Right lung (tissue), 2 donors: ENCODE measurements at regions not wholly inside any gene's neighbourhood (a gene's known extent, or its start where the extent isn't known, plus 50 kb on each side); places are given as distances from the start of the nearest gene placed in this dataset.
"Not testable (repeated sequence)": the region's sequence is repeated elsewhere in the genome, so short reads cannot be mapped to it uniquely, and the experiment has no call there.

Source experiments
- DNase-seq, 2 donors: peaks; one replicate each; pipeline ENCODE4 v3.0.0-alpha.2; 2013

DNA sequence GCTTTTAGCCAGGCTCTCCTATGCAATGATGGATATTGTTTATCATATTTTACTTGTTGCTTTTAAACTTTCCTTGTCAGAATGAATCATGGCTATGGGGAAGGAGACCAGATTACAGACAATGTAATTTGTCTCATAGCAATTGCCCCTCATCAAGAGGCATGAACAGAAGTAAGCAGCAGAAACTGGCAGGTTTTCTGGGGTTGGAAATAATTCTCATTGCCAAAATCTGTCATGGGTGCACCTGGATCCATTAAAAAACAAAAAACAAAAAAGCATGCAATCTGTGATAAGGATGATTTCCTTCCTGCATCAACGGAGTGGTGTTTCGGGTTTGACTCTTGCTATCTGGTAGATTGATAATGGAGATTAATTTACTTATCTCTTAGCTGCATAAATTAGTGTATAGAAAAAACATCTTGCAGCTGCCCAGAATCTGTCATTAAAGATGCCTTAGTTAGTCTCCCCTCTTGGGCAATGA is 419.6 kb downstream of the SOX11 start:
- DNase-seq: no peak

DNA sequence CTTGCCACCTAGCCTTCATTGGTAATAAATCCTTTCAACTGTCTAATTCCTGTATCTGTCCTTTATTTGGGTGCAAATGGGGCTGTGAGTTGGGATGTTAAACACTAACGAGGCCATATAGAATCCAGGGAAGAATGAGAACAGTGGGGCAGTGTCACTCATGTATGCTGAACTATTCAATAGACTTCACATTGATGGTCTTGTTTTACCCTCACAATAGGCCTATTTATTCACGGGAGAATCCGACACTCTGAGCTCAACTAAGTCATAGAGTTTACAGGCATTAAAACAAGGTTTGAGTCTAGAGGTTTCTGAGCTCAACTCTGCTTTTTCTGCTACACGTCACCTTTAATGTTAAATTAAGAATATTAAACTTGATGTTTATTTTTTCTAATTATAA is 421.6 kb downstream of the SOX11 start:
- no peak for DNase-seq

DNA sequence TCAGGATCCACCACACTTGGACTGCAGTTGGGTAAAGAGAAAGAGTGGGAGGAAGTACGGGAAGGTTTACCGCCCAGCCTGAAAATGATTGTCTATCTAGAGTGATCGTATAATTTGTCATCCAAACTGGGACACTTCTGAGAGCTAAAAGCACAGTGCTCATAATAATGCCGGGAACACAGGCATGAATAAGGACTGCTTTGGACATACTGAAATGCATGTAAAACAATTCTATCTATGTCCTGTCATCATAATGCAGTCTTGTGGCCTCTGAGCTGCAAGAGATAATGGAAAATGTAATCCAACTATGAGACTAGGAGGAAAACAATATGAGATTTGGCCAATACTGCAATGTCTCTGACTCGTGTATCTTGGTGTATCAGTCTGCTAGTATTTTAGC is 435.5 kb downstream of the SOX11 start:
- DNase-seq: no peak

DNA sequence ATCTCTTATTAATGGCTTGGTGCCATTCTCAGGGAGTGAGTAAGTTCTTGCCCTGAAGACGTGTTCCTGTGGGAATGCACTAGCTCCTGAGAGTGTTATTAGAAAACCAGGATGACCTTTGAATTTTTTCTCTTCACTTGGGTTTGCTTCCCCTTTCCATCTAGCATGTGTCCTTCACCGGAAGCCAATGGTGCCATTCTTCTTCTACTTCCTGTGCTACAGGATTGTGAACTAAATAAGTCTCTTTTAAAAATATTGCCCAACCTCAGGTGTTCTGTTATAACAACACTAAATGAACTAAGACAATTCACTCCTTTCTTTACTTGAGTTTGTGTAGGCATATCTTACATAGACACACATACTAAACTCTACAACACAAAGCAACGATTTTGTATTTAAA is 447.0 kb downstream of the SOX11 start:
- DNase-seq: no peak

DNA sequence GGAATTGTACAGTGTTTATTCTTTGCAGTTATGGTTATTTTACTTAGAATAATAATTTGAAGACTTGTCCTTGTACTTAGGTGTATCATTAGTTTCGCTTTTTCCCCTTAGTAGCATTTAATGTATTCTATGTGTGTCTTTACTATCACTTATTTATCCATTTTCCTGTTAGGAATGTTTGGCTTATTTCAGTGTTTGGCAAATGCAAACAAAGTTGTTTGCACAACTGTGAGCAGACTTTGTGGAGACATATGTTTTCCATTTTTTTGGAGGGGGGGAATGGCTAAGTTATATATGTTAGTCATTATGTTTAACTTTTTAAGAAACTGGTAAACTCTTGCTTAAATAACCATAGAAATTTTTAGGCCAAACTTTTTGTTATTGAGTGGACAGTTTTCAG is 447.7 kb downstream of the SOX11 start:
- DNase-seq: no peak

DNA sequence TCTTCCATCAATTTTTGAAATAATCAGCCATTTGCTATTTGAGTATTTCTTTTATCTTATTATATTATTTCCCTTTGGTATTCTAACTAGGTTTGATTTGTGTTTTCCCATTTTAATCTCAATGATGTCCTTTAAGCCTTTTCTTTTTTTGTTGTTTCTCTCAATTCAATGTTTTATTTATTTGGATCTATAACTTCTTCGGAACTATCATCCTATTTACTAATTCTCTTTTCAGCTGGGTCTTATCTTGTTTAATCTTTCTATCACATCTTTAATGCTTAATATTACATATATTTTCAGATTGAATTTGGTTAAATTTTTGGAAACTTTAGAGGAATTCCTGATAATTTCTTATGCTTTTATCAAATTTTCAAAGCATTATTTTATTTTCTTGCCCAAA is 448.3 kb downstream of the SOX11 start:
- DNase-seq: no peak

DNA sequence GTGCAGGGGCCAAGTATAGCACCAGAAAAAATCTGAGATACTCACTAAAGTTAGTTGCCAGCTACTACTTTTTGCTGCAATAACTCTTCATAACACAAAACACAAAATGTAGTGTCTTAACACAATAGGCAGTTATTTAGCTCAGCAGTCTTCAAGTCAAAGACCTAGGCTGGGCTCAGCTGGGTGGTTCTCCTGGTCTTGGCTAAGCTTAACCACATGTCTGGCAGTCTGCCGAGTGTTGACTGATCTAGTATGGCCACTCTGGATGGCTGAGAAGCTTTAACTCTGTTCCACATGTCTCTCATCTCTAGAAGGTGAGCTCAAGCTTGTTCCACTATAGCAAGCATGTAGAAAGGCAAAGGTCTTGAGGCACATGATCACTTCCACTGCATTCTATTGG is 451.6 kb downstream of the SOX11 start:
- DNase-seq: no peak

DNA sequence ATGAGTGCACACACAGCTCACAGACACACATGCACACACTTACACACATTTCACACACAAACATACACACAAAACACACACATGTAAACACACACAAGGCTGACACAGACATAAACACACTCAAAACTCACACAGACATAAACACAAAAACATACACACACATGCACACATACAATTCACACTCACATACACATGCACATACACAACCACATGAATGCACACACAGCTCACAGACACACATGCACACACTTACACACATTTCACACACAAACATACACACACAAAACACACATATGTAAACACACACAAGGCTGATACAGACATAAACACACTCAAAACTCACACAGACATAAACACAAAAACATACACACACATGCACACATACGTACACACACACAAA is 455.0 kb downstream of the SOX11 start:
- not testable (repeated sequence) for DNase-seq

DNA sequence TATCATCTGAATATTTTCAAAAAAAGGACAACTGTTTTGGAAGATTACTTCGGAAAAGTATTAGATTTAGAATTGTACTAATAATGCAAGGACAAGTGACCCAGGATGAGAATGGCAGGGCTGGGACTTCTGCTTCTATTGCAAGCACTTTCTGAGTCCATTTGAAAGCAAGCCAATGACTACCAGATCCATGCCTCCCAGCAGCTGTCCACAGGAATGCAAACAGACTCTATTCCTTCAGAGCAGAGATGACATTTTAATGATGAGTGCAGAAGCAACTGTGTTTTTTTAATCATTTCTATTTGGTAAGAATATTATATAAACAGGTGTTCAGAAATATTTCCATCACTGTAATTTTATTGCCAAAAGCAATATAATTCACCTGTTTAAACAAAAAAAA is 456.7 kb downstream of the SOX11 start:
- no peak for DNase-seq

DNA sequence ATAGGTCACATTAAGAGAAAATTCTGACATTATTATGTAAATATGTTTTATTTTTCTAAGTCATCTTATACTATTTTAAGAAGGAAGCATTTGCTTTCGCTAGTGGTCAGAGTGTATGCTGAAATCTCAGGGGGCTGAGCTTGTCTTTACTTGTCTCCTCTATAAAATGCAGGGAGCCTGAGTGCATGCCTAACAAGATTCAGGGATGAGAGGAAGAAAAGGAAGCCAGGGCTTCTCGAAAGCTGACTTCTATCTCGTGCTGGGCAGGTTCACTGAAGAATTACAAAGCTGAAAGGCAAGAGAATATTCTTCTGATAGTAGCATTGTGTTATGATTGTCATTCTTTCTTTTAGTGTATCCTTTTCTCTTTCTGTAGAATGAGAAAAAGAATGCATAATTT is 467.4 kb downstream of the SOX11 start:
- DNase-seq: no peak

DNA sequence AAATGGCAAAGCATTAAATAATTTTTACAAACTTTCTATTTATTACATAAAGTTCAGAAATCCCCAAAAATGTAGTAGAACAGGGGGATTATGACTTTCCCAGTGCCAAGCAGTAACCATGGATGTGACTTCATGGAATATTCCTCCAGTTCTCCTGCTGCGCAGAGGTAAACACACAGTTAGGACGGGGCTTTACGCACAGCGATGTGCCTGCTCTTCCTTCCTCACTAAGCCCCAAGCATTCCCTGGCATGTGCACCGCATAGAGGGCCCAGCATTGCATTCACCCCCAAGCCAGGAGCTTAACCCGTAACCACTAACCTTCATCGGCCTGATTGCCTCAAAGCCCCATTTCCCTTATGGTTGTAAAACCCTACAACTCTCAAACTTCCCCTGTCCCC is 471.7 kb downstream of the SOX11 start:
- no peak for DNase-seq

DNA sequence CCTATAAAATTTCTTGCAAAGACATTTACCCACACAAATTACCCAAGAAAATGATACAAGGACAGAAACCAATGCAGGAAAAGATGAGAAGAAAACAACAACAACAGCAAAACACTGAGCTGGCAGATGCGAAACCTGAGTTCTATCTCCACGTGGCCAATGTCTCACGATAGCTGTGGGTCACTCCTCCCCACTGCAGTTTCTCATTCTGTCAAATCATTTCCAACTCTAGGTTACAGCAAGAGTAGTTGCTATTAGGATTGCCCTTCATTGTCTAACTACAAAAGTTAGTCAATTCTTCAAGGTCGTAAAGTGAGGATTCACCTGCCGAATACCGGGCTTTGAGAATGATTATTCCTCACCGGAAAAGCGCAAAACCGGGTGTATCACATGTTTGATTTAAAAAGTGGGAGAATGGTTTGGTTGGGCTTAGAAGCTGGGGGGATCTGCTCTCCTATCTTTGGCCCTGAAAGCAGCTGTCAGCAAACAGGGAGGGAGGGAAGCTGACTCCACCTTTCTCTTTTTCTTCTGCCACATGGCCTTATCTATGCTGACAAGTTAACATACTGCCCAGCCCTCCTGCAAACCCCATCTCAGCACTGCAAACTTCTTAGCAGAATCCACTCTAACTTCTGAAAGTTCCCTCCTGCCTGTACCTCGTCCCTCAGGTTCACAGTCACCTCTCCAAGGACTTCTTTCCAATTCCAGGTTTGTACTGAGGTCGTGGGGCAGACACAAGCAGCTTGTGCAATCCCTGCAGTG is 473.0 kb downstream of the SOX11 start:
- no peak for DNase-seq

DNA sequence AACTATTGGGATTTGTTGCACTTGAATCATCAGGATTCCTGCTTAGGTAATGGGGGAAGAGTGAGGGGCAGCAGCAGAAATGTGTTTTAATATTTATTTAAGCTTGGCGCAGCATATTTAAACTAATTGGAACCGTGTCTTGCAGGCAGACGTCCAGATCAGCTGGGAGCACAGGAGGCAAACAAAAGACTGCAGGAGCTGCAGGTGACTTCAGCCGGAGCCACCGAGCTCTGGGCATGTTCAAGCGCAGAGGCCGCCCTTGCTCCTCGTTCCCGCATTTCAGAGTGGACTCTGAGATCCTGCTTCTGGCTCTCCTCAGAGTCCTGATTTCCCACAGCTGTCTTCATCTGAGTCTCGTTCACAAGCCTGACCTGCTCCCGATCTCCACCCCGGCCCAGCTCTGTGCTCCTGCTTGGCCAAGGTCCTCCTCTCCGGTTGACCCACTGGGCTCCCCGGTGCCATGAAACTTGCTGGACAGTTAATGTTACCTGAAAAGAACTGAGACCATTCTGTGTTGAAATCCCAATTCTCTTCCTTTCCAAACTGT is 475.5 kb downstream of the SOX11 start:
- no peak for DNase-seq

DNA sequence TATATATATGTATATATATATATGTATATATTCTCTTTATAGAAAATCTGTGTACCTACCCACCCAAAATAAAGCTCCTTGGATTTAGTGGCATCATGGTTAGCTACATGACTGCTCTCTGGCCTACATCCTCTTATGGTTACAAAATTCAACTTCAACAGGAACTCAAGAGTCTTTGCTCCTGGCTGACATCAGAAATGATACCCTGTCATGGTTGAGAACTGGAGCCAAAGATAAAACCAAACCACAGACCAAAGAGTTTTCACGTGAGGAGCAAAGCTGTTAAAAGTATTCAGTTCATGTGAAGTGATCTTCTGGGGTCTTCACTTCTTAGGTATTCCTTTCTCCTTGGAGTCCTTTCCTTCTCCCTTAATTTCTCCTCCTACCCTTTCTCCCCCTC is 476.3 kb downstream of the SOX11 start:
- DNase-seq: no peak

DNA sequence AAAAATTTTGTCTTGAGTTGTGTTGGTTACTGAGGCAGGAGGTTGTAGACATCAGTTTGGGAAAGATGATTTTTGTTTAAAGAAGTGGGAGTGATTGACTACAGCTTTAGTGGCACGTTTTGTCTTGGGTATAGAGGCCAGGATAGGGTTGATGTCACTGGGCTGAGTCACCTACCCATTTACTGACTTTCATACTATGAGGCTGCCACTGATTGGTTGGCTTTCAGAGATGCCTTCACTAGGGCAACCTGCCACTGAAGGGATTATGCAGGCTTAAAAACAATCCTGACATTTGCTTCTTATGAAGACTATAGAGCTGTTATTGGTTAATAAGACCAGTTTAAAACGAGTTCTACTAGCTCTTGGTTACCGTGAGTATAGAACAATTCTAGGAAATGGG is 479.1 kb downstream of the SOX11 start:
- DNase-seq: no peak

DNA sequence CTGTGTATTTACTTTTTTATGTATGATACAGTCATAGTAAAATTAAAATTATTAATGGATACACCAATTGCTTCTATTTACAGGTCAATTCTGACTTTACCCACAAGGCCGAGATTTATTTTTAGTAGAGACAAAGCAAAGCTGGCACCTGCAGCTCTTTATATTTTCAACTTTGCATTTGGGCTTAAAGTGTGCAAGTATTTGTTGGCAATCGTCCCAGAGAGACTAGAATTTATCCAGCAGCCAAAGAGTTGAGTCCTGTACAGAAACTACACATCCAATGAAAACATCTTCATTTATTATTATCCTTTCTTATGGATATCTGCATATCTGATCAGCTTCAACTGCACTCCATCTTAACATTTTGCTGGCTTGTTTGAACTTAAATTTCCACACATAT is 485.6 kb downstream of the SOX11 start:
- DNase-seq: no peak

DNA sequence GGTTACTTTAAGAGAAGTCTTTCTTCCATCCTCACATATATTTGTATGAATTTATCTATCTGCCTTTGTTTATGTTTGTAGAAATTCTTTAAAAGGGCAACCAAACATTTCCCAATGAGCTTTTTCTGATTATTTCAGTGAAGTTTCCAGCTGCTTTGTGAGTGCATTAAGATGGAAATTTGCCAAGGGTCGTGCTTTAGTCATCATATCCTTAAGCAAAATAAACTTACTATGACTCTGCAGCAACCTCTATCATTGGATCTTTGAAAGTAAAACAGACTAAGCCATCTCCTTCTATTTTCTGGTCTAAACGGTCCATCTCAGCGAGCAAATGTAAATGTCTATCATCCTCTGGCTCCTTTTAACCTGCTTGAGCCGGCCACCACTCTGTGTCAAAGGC is 489.3 kb downstream of the SOX11 start:
- DNase-seq: peak; percentile 81

DNA sequence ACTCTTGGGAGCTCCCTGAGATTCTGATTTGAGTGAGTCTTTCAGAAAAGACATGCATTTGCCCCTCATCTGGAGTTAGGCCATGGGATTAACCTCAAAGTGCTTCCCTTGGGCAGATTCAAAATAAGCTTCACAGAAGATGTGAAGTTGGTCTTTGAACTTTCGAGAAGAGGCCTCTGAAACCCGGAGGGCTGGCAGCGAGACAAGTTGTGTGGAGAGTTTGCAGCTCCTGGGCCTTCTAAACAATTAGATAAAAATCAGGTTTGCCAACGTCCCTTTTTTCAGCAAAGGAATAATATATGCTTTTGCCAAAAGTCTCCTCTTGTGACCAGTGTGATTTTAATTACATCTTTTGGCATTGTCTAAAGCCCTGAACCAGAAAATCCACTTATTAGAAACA is 489.7 kb downstream of the SOX11 start:
- peak; percentile 38 to 42 for DNase-seq

DNA sequence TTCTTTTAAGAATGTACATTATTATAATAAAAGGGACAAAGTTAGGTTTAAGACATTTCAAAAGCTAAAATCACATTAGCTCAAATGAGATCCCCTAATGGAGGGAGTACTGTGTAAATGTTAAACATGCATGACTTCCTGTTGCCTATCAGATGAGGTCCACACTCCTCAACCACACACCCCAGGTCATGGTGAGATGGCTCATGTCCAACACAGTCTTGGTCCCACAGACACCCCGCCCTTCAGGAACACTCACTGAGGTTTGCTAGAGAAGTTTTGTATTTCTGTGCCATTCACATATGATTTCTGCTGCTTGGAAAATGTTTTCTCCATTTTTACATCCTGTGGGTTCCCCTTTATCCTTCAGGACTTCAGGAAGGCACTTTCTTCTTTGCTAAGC is 491.0 kb downstream of the SOX11 start:
- no peak for DNase-seq

DNA sequence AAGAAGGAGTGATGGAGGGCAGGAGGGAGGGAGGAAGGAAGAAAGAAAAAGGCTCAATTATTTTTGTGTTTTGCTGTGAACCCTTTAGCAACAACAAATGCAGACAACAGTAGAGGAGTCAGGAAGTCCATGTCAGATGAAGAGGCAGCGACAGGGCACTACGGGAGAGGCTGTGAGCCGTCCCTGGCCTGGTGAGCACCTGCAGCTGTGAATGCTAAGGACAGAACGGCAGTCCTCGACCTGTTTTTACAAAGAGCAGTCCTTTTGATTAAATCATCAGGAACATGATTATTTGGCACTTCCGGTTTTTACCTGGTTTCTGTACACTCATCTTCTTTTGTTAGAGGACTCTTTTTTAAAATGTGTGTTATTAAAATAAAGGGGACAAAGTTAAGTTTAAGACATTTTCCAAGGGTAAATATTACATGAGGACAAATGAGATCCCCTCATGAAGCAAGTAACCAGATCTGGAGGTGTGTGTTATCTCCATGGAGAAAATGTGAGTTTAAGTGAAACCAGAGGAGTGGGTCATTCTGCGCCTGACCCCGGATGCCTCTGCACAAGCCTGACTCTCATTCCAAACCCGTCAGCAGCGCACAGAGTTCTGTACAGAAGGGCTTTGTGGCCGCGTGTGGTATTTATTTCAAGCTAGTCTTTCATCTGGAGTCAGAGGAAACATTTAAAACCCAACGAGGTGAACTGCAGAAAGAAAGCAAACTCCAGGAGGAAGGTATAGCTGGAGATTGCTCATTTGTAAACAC is 492.5 kb downstream of the SOX11 start:
- DNase-seq: no peak

DNA sequence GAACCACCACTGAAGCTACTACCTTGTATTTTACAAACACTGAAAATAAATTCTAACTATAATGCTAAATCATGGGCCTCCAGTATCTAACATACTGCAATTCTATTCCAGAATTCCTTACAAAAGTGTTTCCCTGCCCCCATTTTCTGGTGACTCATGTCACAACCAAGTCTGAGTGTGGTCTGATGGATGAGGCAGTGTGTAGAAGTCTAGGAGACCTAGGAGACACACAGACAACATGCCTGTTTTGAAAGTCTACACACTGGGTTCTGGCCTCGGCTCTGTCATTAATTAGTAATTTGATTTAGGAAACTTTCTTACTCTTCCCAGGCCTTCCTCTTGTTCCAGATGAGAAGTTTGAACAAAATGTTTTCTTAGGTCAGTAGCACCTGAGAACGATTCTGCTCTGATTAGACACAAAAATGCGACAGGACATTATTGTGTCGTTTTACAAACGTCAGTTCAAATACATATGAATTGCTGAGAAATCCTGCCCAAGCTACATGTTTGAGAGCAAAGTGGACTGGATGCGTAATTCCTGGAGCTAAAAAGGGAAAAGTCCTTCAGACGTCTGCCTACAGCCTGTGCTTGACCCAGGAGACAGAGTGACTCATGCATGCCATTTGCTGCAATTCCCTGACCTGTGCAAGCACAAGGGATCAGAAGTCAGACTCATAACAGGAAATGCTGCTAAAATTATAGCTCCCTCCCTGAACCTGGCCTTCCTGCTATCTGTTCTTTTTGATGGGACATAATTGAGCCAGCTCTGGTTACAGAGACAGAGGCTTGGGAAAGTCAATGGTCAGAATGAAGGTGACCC is 494.4 kb downstream of the SOX11 start:
- no peak for DNase-seq

DNA sequence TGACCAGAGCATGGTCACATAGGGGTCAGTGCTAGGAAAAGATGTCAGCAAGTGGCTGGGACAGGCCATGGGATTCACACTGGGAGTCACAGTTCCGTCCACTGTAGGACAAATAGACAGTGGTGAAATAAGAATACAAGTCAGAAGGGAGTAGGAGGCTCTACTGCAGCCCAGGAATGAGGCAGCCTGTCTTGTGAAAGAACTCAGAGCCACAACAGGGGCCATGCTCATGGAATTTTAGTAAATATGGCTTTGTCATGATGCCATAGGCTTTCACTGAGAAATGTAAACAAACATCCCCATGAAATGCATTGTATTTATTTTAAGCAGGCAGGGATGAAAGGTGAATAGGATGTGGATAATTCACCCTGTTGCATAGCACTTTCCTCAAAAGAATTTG is 504.3 kb downstream of the SOX11 start:
- DNase-seq: no peak
